Stimulated activated naive CD8-positive, alpha-beta T cell treated with anti-CD3 and anti-CD28 coated beads, Interleukin-15, Interleukin-2, amounts not matched to agents 100 ng/mL and 50 ng/mL, for 24 hours (primary cell): ENCODE measurements at regions not wholly inside any gene's neighbourhood (a gene's known extent, or its start where the extent isn't known, plus 50 kb on each side); places are given as distances from the start of the nearest gene placed in this dataset.

Source experiments
- H3K27ac Mint-ChIP-seq: one replicate; pipeline ENCODE4 v1.8.0; 2021; ENCODE audit warnings: mild to moderate bottlenecking, mixed read lengths
- H3K27me3 Mint-ChIP-seq: one replicate; pipeline ENCODE4 v1.8.0; 2021; ENCODE audit warnings: mixed read lengths
- H3K36me3 Mint-ChIP-seq: one replicate; pipeline ENCODE4 v1.8.0; 2021; ENCODE audit warnings: low read depth, mixed read lengths
- H3K4me1 Mint-ChIP-seq: one replicate; pipeline ENCODE4 v1.8.0; 2021; ENCODE audit warnings: low read depth, mixed read lengths
- H3K4me3 Mint-ChIP-seq: one replicate; pipeline ENCODE4 v1.8.0; 2021; ENCODE audit warnings: mild to moderate bottlenecking, mixed read lengths
- H3K9me3 Mint-ChIP-seq: one replicate; pipeline ENCODE4 v1.8.0; 2021; ENCODE audit warnings: mixed read lengths

DNA sequence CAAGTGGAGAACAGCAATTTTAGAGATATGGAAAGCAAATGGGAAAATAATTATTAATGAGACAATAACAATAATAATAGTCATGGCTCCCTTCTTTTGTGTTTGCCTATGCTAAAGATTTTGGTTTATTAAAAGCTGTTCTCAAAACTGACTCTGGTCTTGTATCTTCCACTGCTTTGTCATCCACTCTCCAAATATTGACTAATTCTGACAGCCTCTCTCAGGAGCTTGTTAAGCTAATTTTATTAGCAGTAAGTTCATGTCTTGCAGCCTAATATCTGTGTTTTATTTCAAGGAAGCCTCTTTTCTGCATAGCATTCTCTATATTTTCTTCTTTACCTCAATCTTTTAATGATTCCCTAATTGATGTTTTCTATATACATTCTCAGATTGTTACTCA, 1419.8 kb downstream of the ARAP2 start:
- Mint-ChIP-seq H3K27ac (no peak overlapping the region), H3K9me3 (peaks cover 8% of the 10 kb centered on the region), H3K4me1 (no peaks in the 10 kb centered on the region), H3K27me3 (no peaks in the 10 kb centered on the region), H3K36me3 (no peaks in the 10 kb centered on the region), H3K4me3 (no peak overlapping the region)

DNA sequence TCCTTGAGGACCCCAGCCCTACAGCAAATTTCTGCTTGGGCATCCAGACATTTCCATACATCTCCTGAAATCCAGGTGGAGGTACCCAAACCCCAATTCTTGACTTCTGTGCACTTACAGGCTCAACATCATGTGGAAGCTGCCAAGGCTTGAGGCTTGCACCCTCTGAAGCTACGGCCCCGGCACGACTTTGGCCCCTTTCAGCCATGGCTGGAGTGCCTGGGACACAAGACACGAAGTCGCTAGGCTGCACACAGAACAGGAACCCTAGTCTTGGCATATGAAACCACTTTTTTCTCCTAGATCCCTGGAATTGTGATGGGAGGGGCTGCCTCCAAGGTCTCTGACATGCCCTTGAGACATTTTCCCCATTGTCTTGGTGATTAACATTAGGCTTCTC, 1417.7 kb downstream of the ARAP2 start:
- Mint-ChIP-seq H3K36me3 (no peaks in the 10 kb centered on the region), H3K9me3 (peaks cover 8% of the 10 kb centered on the region), H3K27me3 (no peaks in the 10 kb centered on the region), H3K4me1 (no peaks in the 10 kb centered on the region), H3K4me3 (no peak overlapping the region), H3K27ac (no peak overlapping the region)

DNA sequence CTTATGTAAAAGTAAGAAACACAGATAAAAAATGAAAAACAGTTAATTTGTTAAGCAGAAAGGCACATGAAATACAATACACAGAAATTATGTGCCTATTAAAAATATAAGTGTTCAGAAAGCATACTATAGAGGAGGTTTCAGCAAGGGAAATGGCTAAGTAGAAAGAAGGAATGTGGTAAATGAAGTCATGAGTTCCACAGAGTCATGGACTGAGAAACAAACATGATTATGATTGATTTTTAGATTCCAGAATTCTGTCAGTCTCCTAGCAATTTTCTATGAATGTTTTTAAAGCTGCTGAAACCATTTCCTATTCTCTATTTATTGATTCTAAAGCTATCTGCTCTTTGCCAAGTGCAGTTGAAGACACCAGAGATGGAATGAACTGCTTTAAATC, 1398.4 kb downstream of the ARAP2 start:
- no peak overlapping the region for H3K27ac Mint-ChIP-seq
- H3K9me3 Mint-ChIP-seq = no peaks in the 10 kb centered on the region
- no peaks in the 10 kb centered on the region for H3K27me3 Mint-ChIP-seq
- no peak overlapping the region for H3K4me3 Mint-ChIP-seq
- no peaks in the 10 kb centered on the region for H3K4me1 Mint-ChIP-seq
- H3K36me3 Mint-ChIP-seq = no peaks in the 10 kb centered on the region

DNA sequence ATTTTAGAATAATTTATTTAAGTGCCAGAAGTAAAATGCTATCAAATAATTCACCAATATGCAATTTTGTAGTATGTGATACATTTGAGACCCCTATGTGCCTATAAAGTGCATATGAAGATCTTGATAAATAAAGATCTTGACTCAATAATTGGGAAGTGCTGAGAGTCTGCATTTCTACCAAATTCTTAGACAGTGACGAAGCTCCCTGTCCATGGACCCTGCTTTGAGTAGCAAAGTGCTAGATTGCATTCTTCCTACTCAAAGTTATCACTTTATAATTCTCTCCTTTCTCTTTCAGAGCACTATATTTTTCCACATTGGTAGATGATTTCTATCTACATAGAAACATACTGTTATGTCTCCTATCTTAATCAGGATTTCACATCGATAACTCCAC, 1393.9 kb downstream of the ARAP2 start:
- no peak overlapping the region for H3K27ac Mint-ChIP-seq
- no peaks in the 10 kb centered on the region for H3K36me3 Mint-ChIP-seq
- no peaks in the 10 kb centered on the region for H3K9me3 Mint-ChIP-seq
- H3K27me3 Mint-ChIP-seq = no peaks in the 10 kb centered on the region
- no peak overlapping the region for H3K4me3 Mint-ChIP-seq
- H3K4me1 Mint-ChIP-seq = no peaks in the 10 kb centered on the region

DNA sequence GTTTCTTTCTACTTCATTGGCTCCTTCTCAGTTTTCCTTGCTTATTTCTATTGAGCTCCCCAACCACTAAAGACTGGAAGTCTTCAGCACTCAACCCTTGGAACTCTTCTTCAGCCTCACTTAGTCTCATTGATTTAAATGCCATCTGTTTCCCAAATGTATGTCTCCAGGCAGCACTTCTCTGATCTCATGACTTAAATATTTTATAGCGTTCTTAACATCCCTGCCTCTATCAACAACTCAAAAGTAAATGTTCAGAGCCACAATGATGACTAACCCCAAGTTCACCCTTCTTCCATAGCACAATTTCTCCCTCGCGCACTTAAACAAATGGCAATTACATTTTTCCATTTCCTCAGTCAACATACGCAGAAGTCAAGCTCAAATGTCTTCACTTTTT, 1393.3 kb downstream of the ARAP2 start:
- Mint-ChIP-seq H3K4me3 (no peak overlapping the region), H3K9me3 (no peaks in the 10 kb centered on the region), H3K27me3 (no peaks in the 10 kb centered on the region), H3K27ac (no peak overlapping the region), H3K4me1 (no peaks in the 10 kb centered on the region), H3K36me3 (no peaks in the 10 kb centered on the region)

DNA sequence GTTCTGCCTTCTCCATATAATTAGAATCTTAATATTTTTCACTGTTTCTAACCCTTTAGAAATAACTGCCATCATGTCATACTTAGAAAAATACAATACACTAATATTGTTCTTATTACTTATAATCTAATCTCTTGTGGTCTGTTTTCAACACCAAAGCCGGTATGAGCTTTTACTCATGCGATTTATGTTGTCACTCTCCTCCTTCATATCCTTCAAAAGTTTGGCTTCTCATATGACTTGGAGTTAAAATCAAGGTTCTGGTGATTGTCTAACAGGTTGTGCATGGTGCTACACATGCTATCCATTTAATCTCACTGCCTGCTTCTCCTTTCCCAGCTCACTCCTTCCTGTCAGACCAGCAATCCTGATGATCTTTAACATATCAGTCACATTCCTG, 1392.9 kb downstream of the ARAP2 start:
- no peak overlapping the region for H3K27ac Mint-ChIP-seq
- no peaks in the 10 kb centered on the region for H3K9me3 Mint-ChIP-seq
- H3K4me3 Mint-ChIP-seq = no peak overlapping the region
- H3K27me3 Mint-ChIP-seq = no peaks in the 10 kb centered on the region
- H3K4me1 Mint-ChIP-seq = no peaks in the 10 kb centered on the region
- H3K36me3 Mint-ChIP-seq = no peaks in the 10 kb centered on the region

DNA sequence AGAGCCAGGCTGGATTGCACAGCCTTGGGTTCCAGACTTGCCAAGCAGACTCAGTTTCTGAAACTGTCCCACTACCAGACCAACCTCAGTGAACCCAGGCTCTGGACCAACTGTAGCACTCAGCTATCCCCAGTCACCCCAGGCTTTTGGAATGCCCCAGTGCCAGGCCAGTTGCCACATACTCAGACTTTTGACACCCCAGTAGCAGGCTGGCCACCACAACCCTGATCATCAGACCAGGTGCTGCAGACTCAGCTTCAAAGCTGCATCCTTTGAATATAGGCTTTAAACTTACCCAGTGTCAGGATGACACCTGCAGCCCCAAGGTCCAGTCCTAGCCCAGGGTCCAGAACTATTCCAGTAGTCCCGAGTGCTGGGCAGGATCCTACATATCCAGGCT, 1389.9 kb downstream of the ARAP2 start:
- H3K4me1 Mint-ChIP-seq = no peaks in the 10 kb centered on the region
- H3K4me3 Mint-ChIP-seq = no peak overlapping the region
- no peaks in the 10 kb centered on the region for H3K36me3 Mint-ChIP-seq
- H3K9me3 Mint-ChIP-seq = peaks cover 6% of the 10 kb centered on the region
- H3K27me3 Mint-ChIP-seq = no peaks in the 10 kb centered on the region
- no peak overlapping the region for H3K27ac Mint-ChIP-seq

DNA sequence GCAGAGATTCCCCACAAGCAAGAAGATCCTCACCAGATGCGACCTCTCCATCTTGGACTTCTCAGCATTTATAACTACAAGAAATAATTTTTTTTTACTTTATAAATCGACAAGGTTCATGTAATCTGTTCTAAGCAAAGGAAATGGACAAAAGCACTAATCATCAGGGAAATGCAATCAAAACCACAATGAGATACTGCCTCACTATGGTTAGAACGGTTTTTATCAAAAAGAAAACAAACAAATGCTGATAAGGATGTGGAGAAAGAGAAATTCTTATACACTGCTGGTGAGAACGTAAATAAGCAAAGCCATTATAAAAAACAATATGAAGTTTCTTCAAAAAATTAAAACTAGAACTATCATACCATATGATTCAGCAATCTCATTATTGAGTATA, 1382.6 kb downstream of the ARAP2 start:
- Mint-ChIP-seq H3K27ac (no peak overlapping the region), H3K27me3 (no peaks in the 10 kb centered on the region), H3K4me1 (no peaks in the 10 kb centered on the region), H3K36me3 (no peaks in the 10 kb centered on the region), H3K9me3 (peaks cover 7% of the 10 kb centered on the region), H3K4me3 (no peak overlapping the region)

DNA sequence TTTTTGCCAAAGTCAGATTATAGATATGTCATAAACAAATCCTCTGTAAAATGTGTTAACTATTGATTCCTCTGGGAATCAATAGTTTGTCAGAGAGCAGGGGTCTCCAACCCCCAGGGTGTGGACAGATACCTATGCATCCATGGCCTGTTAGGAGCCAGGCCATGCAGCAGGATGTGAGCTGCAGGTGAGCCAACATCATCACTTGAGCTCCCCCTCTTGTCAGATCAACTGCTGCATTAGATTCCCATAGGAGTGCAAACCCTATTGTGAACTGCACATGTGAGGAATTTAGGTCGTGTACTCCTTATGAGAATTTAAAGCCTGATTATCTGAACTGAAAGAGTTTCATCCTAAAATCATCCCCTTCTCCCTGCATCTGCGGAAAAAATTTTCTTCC, 1365.4 kb downstream of the ARAP2 start:
- no peak overlapping the region for H3K27ac Mint-ChIP-seq
- no peaks in the 10 kb centered on the region for H3K4me1 Mint-ChIP-seq
- no peaks in the 10 kb centered on the region for H3K27me3 Mint-ChIP-seq
- peaks cover 17% of the 10 kb centered on the region for H3K9me3 Mint-ChIP-seq
- H3K36me3 Mint-ChIP-seq = no peaks in the 10 kb centered on the region
- H3K4me3 Mint-ChIP-seq = no peak overlapping the region

DNA sequence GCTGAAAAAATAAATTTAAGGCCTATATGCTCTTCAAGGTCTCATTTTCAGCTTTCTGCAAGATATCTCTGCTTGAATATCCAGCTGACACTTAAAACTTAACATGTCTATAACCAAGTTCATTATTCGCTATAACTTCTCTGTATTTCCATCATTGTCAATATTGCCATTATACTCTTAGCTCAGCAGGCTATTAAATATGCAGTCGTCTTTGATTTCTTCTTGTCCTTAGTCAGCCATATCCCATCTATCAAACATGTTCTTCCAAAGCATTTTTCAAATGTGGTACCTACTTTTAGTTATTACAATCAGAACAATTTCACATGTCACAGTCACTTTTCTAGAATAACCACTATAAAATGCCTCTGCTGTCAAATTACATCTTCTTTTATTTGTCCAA, 1364.1 kb downstream of the ARAP2 start:
- H3K4me3 Mint-ChIP-seq = no peak overlapping the region
- no peaks in the 10 kb centered on the region for H3K27me3 Mint-ChIP-seq
- H3K27ac Mint-ChIP-seq = no peak overlapping the region
- H3K9me3 Mint-ChIP-seq = peaks cover 8% of the 10 kb centered on the region
- H3K4me1 Mint-ChIP-seq = no peaks in the 10 kb centered on the region
- H3K36me3 Mint-ChIP-seq = no peaks in the 10 kb centered on the region

DNA sequence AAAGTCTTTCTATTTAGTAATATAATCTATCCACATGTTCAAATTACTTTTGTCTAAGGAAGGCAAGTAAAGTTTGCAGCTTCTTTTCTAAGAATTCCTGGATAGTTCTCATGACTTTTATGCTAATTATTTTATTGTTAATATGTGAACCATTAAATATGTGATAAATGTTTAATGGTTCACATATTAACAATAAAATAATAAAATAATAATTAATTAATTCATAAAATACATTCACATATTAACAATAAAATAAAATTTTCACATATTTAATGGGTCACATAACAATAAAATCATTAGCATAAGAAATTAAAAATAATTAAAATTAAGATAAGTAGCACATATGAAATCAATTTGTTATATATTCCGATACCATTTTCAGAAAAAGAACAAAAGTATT, 1352.4 kb downstream of the ARAP2 start:
- Mint-ChIP-seq H3K4me3 (no peak overlapping the region), H3K27me3 (no peaks in the 10 kb centered on the region), H3K4me1 (no peaks in the 10 kb centered on the region), H3K9me3 (peaks cover 8% of the 10 kb centered on the region), H3K36me3 (no peaks in the 10 kb centered on the region), H3K27ac (no peak overlapping the region)

DNA sequence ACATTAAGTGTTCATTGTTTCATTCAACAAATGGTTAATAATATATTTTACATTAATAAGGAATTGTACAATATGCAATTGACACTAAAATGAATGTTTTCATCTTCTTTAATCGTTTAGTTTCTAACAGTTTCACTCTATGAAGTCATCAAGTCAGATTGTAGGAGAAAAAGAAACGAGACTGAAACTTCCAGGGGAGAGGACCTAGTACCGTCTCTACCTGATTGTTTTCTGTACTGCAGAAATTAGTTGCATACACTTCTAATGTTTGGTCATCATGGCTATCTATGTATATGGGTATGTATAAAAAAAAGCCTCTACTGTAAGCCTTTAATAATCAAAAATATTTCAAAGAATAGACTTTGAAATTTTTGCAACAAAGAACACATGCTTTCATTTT, 1350.9 kb downstream of the ARAP2 start:
- H3K4me1 Mint-ChIP-seq = no peaks in the 10 kb centered on the region
- no peak overlapping the region for H3K27ac Mint-ChIP-seq
- H3K36me3 Mint-ChIP-seq = no peaks in the 10 kb centered on the region

DNA sequence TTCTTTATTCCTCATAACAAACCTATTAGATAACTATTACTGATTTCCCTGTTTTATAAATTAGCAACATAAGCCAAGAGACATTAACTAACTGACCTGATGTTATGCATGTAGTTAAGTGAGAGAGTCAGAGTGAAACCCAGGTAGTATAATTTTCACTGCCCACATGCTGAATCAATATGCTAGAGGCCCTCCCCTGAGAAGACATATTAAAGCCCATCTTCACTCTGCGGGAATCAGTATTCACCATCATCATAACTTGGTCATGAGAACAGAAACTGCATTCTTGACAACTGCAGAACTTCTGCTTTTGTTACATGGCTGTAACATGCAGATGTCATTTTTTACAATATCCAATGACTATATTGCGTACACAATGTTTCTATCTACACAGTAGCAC, 1324.3 kb downstream of the ARAP2 start:
- Mint-ChIP-seq H3K36me3 (no peaks in the 10 kb centered on the region), H3K27ac (no peak overlapping the region), H3K27me3 (no peaks in the 10 kb centered on the region), H3K4me3 (no peak overlapping the region), H3K9me3 (no peaks in the 10 kb centered on the region), H3K4me1 (no peaks in the 10 kb centered on the region)

More for the DNA sequence above, 1350.9 kb downstream of the ARAP2 start:
- Mint-ChIP-seq H3K27me3 (no peaks in the 10 kb centered on the region), H3K9me3 (peaks cover 8% of the 10 kb centered on the region), H3K4me3 (no peak overlapping the region)

DNA sequence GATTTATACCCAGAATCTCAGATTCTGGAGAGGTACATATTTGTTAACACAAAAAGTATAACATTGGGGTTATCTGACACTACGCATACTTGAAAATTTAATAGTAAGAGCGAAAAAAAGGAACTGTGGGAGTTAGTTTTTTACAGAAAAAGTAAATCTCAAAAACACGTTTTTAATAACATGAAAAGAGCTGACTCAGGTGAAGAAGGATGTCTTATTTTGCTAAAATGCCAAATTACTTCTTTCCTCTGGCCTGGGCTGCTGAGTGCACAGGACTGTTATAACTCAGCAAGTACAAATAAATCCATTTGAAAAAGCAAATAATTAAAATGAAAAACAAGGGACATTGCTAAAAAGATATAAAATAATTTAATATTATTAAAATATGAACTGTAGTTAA, 1322.9 kb downstream of the ARAP2 start:
- Mint-ChIP-seq H3K27me3 (no peaks in the 10 kb centered on the region), H3K4me1 (no peaks in the 10 kb centered on the region), H3K9me3 (no peaks in the 10 kb centered on the region), H3K27ac (no peak overlapping the region), H3K36me3 (no peaks in the 10 kb centered on the region), H3K4me3 (no peak overlapping the region)

DNA sequence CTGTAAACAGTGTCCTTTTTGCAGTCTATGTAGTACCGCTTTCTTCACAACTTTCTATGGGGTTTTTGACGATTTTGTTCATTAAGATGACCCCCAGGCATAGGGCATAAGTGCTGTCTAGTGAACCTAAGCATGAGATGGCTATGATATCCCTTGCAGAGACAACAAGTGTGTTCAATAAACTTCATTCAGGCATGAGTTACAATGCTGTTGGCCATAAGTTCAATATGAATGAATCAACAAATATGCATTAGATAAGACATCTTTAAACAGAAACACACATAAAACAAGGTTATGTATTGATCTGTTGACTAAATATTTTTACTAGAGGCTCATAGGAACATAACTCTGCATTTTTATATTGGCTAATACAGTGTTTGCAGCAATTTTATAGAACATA, 1322.0 kb downstream of the ARAP2 start:
- H3K4me1 Mint-ChIP-seq = no peaks in the 10 kb centered on the region
- H3K27ac Mint-ChIP-seq = no peak overlapping the region
- H3K4me3 Mint-ChIP-seq = no peak overlapping the region
- peaks cover 3% of the 10 kb centered on the region for H3K9me3 Mint-ChIP-seq
- H3K36me3 Mint-ChIP-seq = no peaks in the 10 kb centered on the region
- no peaks in the 10 kb centered on the region for H3K27me3 Mint-ChIP-seq

DNA sequence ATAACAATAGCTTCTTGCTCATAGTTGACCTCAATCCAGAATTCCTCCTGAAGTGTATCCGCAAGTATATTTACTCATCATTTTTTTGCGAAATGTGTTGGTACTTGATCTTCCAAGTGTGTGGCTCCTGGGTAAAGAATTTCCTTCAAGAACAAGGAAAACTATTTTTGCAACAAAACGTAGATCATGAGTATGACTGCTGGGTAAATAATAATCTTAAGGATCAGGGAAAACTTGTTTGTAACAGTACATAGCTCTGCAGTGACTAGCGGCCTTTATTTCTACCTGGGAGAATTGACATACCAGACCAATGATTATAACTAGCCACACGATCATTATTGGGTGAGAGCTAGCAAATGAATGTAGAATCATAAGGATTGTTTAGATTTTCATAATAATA, 1311.7 kb downstream of the ARAP2 start:
- no peaks in the 10 kb centered on the region for H3K4me1 Mint-ChIP-seq
- H3K27ac Mint-ChIP-seq = no peak overlapping the region
- peaks cover 4% of the 10 kb centered on the region for H3K9me3 Mint-ChIP-seq
- H3K36me3 Mint-ChIP-seq = no peaks in the 10 kb centered on the region
- no peaks in the 10 kb centered on the region for H3K27me3 Mint-ChIP-seq
- no peak overlapping the region for H3K4me3 Mint-ChIP-seq

DNA sequence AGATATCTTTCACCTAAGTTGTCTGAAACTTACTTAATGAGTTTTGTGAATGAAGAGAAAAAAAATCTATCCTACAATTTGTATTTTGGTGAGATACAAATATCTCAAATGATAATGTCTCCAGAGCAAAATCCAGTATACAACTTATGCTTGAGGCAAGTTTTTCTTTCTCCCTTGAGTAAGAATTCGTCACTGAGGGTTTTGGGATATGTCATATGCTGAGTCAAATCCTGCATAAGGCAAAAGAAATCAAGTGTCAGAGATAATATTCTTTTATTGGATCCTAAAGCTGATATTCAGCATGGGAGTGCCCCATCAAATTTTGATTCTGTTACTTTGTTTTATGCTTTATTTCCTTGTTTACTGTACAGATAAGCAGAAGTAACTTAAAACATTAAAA, 1308.6 kb downstream of the ARAP2 start:
- no peak overlapping the region for H3K4me3 Mint-ChIP-seq
- no peaks in the 10 kb centered on the region for H3K27me3 Mint-ChIP-seq
- peaks cover 4% of the 10 kb centered on the region for H3K9me3 Mint-ChIP-seq
- no peaks in the 10 kb centered on the region for H3K36me3 Mint-ChIP-seq
- H3K27ac Mint-ChIP-seq = no peak overlapping the region
- H3K4me1 Mint-ChIP-seq = no peaks in the 10 kb centered on the region
